ENCODE measurements at regions not wholly inside any gene's neighbourhood (a gene's known extent, or its start where the extent isn't known, plus 50 kb on each side); places are given as distances from the start of the nearest gene placed in this dataset.

GRCh38 chr21:35727830-35728229 is 332.5 kb downstream of the SETD4 start:
- Mint-ChIP-seq H3K9me3 (ENCODE audit: unreplicated experiment) (peaks cover 3% of the 10 kb centered on the region), H3K27me3 (ENCODE audit: unreplicated experiment) (peaks cover 1% of the 10 kb centered on the region), H3K4me3 (ENCODE audit: unreplicated experiment) (no peak overlapping the region), H3K4me1 (ENCODE audit: low read depth, unreplicated experiment) (no peaks in the 10 kb centered on the region), H3K36me3 (ENCODE audit: unreplicated experiment) (peaks cover 6% of the 10 kb centered on the region), H3K27ac (ENCODE audit: unreplicated experiment) (no peak overlapping the region)
- DNase-seq = no peak
- no peak for TF ChIP-seq CTCF (IDR thresholded peaks at IDR 0.05; ENCODE audit: partially characterized antibody, unreplicated experiment)

GRCh38 chr21:35724156-35724555 is 336.2 kb downstream of the SETD4 start:
- Mint-ChIP-seq H3K27ac (ENCODE audit: unreplicated experiment) (no peak overlapping the region), H3K9me3 (ENCODE audit: unreplicated experiment) (peaks cover 3% of the 10 kb centered on the region), H3K36me3 (ENCODE audit: unreplicated experiment) (peaks cover 12% of the 10 kb centered on the region), H3K4me1 (ENCODE audit: low read depth, unreplicated experiment) (no peaks in the 10 kb centered on the region), H3K4me3 (ENCODE audit: unreplicated experiment) (no peak overlapping the region), H3K27me3 (ENCODE audit: unreplicated experiment) (peaks cover 3% of the 10 kb centered on the region)
- TF ChIP-seq CTCF (IDR thresholded peaks at IDR 0.05; ENCODE audit: partially characterized antibody, unreplicated experiment) = no peak
- DNase-seq = no peak

GRCh38 chr21:35721701-35722100 is 338.6 kb downstream of the SETD4 start:
- H3K27ac Mint-ChIP-seq (ENCODE audit: unreplicated experiment) = no peak overlapping the region
- H3K4me3 Mint-ChIP-seq (ENCODE audit: unreplicated experiment) = no peak overlapping the region
- no peak for DNase-seq
- H3K36me3 Mint-ChIP-seq (ENCODE audit: unreplicated experiment) = peaks cover 12% of the 10 kb centered on the region
- TF ChIP-seq CTCF (IDR thresholded peaks at IDR 0.05; ENCODE audit: partially characterized antibody, unreplicated experiment) = no peak
- H3K27me3 Mint-ChIP-seq (ENCODE audit: unreplicated experiment) = peaks cover 5% of the 10 kb centered on the region
- no peaks in the 10 kb centered on the region for H3K4me1 Mint-ChIP-seq (ENCODE audit: low read depth, unreplicated experiment)
- H3K9me3 Mint-ChIP-seq (ENCODE audit: unreplicated experiment) = peaks cover 7% of the 10 kb centered on the region

GRCh38 chr21:35720208-35720731 is 340.1 kb downstream of the SETD4 start:
- Mint-ChIP-seq H3K9me3 (ENCODE audit: unreplicated experiment) (peaks cover 7% of the 10 kb centered on the region), H3K4me3 (ENCODE audit: unreplicated experiment) (no peak overlapping the region), H3K4me1 (ENCODE audit: low read depth, unreplicated experiment) (no peaks in the 10 kb centered on the region), H3K27ac (ENCODE audit: unreplicated experiment) (no peak overlapping the region), H3K36me3 (ENCODE audit: unreplicated experiment) (peaks cover 12% of the 10 kb centered on the region), H3K27me3 (ENCODE audit: unreplicated experiment) (peaks cover 5% of the 10 kb centered on the region)
- DNase-seq = no peak
- TF ChIP-seq CTCF (IDR thresholded peaks at IDR 0.05; ENCODE audit: partially characterized antibody, unreplicated experiment) = no peak

- Mint-ChIP-seq H3K27ac (ENCODE audit: unreplicated experiment) (no peak overlapping the region), H3K4me1 (ENCODE audit: low read depth, unreplicated experiment) (no peaks in the 10 kb centered on the region), H3K27me3 (ENCODE audit: unreplicated experiment) (peaks cover 3% of the 10 kb centered on the region), H3K9me3 (ENCODE audit: unreplicated experiment) (peaks cover 7% of the 10 kb centered on the region), H3K4me3 (ENCODE audit: unreplicated experiment) (no peak overlapping the region), H3K36me3 (ENCODE audit: unreplicated experiment) (peaks cover 6% of the 10 kb centered on the region)
- DNase-seq = no peak
- no peak for TF ChIP-seq CTCF (IDR thresholded peaks at IDR 0.05; ENCODE audit: partially characterized antibody, unreplicated experiment)
Observed at GRCh38 chr21:35719080-35719479, 341.2 kb downstream of the SETD4 start.
